Liver (tissue), 3 donors: ENCODE measurements at regions not wholly inside any gene's neighbourhood (a gene's known extent, or its start where the extent isn't known, plus 50 kb on each side); places are given as distances from the start of the nearest gene placed in this dataset.
"Not testable (repeated sequence)": the region's sequence is repeated elsewhere in the genome, so short reads cannot be mapped to it uniquely, and the experiment has no call there.

Experiments used
- GABPA ChIP-seq, 2 donors: IDR thresholded peaks in 1 of 2; conservative IDR thresholded peaks in 1 of 2; 2 replicates each; pipeline ENCODE4 v1.6.1; 2016; ENCODE audit warnings: antibody characterized with exemption in 2 of 2, mild to moderate bottlenecking in 1 of 2, moderate library complexity in 1 of 2
- HNF4A ChIP-seq, 2 donors: conservative IDR thresholded peaks; 2 replicates each; pipeline ENCODE4 v1.6.1; 2016; ENCODE audit warnings: antibody characterized with exemption in 2 of 2, mild to moderate bottlenecking in 2 of 2
- JUND ChIP-seq, 2 donors: IDR thresholded peaks; 2 replicates each; pipeline ENCODE4 v1.6.1; 2016; ENCODE audit warnings: antibody characterized with exemption in 2 of 2
- ZBTB33 ChIP-seq: IDR thresholded peaks from 2 replicates; pipeline ENCODE4 v1.6.1; 2016; ENCODE audit warnings: antibody characterized with exemption
- TF ChIP-seq, protein P1 (sequence below): fragments of 150-350 bp; IDR thresholded peaks from 2 replicates; pipeline ENCODE4 v1.5.1; 2017; ENCODE audit warnings: improper control_type of control experiment, low read depth, low read length; ENCODE audit not compliant: missing input control
- TF ChIP-seq, protein P2 (sequence below): IDR thresholded peaks from 2 replicates; pipeline ENCODE4 v1.6.1; 2016; ENCODE audit warnings: antibody characterized with exemption
- donor health status: healthy.
- donor health status: healthy.

DNA sequence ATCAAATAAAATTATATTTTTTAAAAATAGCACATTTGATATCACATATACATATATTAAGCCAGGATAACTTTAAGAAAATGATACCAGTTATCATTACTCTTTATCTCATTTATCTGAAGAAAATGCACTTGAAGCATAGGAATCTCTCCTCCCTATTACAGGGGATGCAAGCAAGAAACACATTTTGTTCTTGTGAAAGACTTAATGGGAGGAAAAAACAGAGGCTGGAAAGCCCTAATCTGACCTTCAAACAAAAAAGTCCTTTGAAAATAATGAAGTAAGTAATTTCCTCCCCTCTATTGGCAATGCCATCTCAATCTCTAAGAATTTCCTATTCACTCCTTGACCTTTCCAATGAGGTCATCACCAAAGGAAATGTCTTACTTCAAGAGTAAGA lies 1012.6 kb upstream of the ADAMTS5 start:
- TF ChIP-seq, protein P1, sequence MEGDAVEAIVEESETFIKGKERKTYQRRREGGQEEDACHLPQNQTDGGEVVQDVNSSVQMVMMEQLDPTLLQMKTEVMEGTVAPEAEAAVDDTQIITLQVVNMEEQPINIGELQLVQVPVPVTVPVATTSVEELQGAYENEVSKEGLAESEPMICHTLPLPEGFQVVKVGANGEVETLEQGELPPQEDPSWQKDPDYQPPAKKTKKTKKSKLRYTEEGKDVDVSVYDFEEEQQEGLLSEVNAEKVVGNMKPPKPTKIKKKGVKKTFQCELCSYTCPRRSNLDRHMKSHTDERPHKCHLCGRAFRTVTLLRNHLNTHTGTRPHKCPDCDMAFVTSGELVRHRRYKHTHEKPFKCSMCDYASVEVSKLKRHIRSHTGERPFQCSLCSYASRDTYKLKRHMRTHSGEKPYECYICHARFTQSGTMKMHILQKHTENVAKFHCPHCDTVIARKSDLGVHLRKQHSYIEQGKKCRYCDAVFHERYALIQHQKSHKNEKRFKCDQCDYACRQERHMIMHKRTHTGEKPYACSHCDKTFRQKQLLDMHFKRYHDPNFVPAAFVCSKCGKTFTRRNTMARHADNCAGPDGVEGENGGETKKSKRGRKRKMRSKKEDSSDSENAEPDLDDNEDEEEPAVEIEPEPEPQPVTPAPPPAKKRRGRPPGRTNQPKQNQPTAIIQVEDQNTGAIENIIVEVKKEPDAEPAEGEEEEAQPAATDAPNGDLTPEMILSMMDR, result not testable (repeated sequence)
- TF ChIP-seq, protein P2, sequence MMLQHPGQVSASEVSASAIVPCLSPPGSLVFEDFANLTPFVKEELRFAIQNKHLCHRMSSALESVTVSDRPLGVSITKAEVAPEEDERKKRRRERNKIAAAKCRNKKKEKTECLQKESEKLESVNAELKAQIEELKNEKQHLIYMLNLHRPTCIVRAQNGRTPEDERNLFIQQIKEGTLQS, result not testable (repeated sequence)
- not testable (repeated sequence) for TF ChIP-seq GABPA (IDR thresholded peaks at IDR 0.05 in 1 of 2, conservative IDR thresholded peaks at IDR 0.05 in 1 of 2); JUND (IDR thresholded peaks at IDR 0.05); ZBTB33; HNF4A (conservative IDR thresholded peaks at IDR 0.05)
